GM12878 (cell line): ENCODE measurements at regions not wholly inside any gene's neighbourhood (a gene's known extent, or its start where the extent isn't known, plus 50 kb on each side); places are given as distances from the start of the nearest gene placed in this dataset.

Experiments used
- ATAC-seq: fragments of 200-7000 bp; cut with Tn5 transposase; 3 replicates; pipeline ENCODE4 v1.9.1; 2020; ENCODE audit warnings: mild to moderate bottlenecking, moderate library complexity
- BruUV-seq: library from RNA; stranded (reverse); fragments of 400-500 nt; replicated peaks from 2 replicates; lab custom pipeline; 2021; lab: Mats Ljungman, UMichigan
- CTCF ChIA-PET: fragments of 300-600 bp; sonication (Branson Sonifier 250); formaldehyde crosslinking; extraction: SDS; loops from one replicate; lab custom pipeline; 2021; ENCODE audit warnings: inconsistent platforms; lab: Yijun Ruan, JAX
- POLR2A ChIA-PET: fragments of 350-600 bp; formaldehyde crosslinking; extraction: SDS; loops from one replicate; lab custom pipeline; 2021; ENCODE audit warnings: inconsistent platforms; lab: Charles Lee
- RAD21 ChIA-PET: fragments of 300-600 bp; sonication (Branson Sonifier 250); formaldehyde crosslinking; loops from one replicate; lab custom pipeline; 2023; ENCODE audit warnings: antibody characterized with exemption; ENCODE audit not compliant: unreplicated experiment; lab: Charles Lee
- SMC1A ChIA-PET: fragments of 300-600 bp; sonication (Branson Sonifier 250); formaldehyde crosslinking; loops from one replicate; lab custom pipeline; 2023; ENCODE audit not compliant: unreplicated experiment, uncharacterized antibody; lab: Charles Lee
- DNase-seq: peaks from one replicate; pipeline ENCODE4 v3.0.0-alpha.2; 2011; ENCODE audit warnings: low read depth, low spot score
- FAIRE-seq: peaks from 3 replicates; lab custom pipeline; 2011; peaks lifted over from hg19 to GRCh38; lab: Jason Lieb, UNC
- H2AFZ ChIP-seq: 2 replicates; pipeline ENCODE4 v1.6.0; 2011; ENCODE audit warnings: low read depth, low read length, control low read depth; ENCODE audit not compliant: control insufficient read depth
- H3K27ac ChIP-seq: 2 replicates; pipeline ENCODE4 v1.5.1; 2011; ENCODE audit warnings: control low read depth; ENCODE audit not compliant: control insufficient read depth, insufficient read depth
- H3K27me3 ChIP-seq, 2 experiments: replicated peaks in 1 of 2; 2 replicates each; pipeline versions ENCODE4 v1.6.0 to v1.6.1; 2011; ENCODE audit warnings: low read length in 1 of 2; ENCODE audit not compliant: control insufficient read depth in 2 of 2, insufficient read depth in 2 of 2
- H3K36me3 ChIP-seq, 2 experiments: 2 replicates each; pipeline ENCODE4 v1.5.1; 2011; ENCODE audit warnings: low read length in 1 of 2; ENCODE audit not compliant: control insufficient read depth in 2 of 2, insufficient read depth in 2 of 2
- H3K4me1 ChIP-seq: 2 replicates; pipeline ENCODE4 v1.6.1; 2011; ENCODE audit warnings: mild to moderate bottlenecking, low read length, moderate library complexity, mixed read lengths; ENCODE audit not compliant: control insufficient read depth, insufficient read depth
- H3K4me2 ChIP-seq: 2 replicates; pipeline ENCODE4 v1.6.0; 2011; ENCODE audit warnings: control low read depth; ENCODE audit not compliant: control insufficient read depth, insufficient read depth
- H3K4me3 ChIP-seq: fragments of 200-600 bp; sonication (generic); 2 replicates; pipeline ENCODE4 v1.5.1; 2016
- H3K79me2 ChIP-seq: 2 replicates; pipeline ENCODE4 v1.6.0; 2011; ENCODE audit warnings: low read length; ENCODE audit not compliant: control insufficient read depth, insufficient read depth
- H3K9ac ChIP-seq: 2 replicates; pipeline ENCODE4 v1.8.0; 2011; ENCODE audit warnings: low read length, control low read depth, mixed read lengths; ENCODE audit not compliant: control insufficient read depth, insufficient read depth
- H3K9me3 ChIP-seq: replicated peaks from 3 replicates; pipeline ENCODE4 v1.5.1; 2011; ENCODE audit warnings: mild to moderate bottlenecking, low read length; ENCODE audit not compliant: control insufficient read depth, insufficient read depth
- H4K20me1 ChIP-seq: 2 replicates; pipeline ENCODE4 v1.6.0; 2011; ENCODE audit not compliant: control insufficient read depth, insufficient read depth
- BACH1 ChIP-seq: fragments of 450-650 bp; IDR thresholded peaks from 2 replicates; pipeline ENCODE4 v1.6.1; 2017; ENCODE audit warnings: mild to moderate bottlenecking, borderline replicate concordance
- CEBPB ChIP-seq, 2 experiments: fragments of 150-350 bp in 1 of 2; IDR thresholded peaks; 2 replicates each; pipeline ENCODE4 v1.6.1; 2012 to 2014; ENCODE audit warnings: low read depth in 2 of 2, low read length in 2 of 2, borderline replicate concordance in 1 of 2, inconsistent platforms in 1 of 2
- CHD1 ChIP-seq: IDR thresholded peaks from 2 replicates; pipeline ENCODE4 v1.6.1; 2012; ENCODE audit warnings: low read depth, low read length, improper control_type of control experiment
- JUNB ChIP-seq: IDR thresholded peaks from 2 replicates; pipeline ENCODE4 v1.6.1; 2016; ENCODE audit warnings: antibody characterized with exemption, mild to moderate bottlenecking
- JUND ChIP-seq: IDR thresholded peaks from 2 replicates; pipeline ENCODE4 v1.6.1; 2012; ENCODE audit warnings: low read depth, mild to moderate bottlenecking, low read length, improper control_type of control experiment, moderate library complexity
- KDM1A ChIP-seq: fragments of 200-600 bp; sonication (generic); IDR thresholded peaks from 2 replicates; pipeline ENCODE4 v1.6.1; 2016; ENCODE audit warnings: borderline replicate concordance
- MTA2 ChIP-seq: fragments of 450-650 bp; IDR thresholded peaks from 2 replicates; pipeline ENCODE4 v1.6.1; 2016; ENCODE audit warnings: low read depth, mild to moderate bottlenecking, moderate library complexity
- NBN ChIP-seq: fragments of 450-650 bp; IDR thresholded peaks from 2 replicates; pipeline ENCODE4 v1.6.1; 2016
- POLR2AphosphoS5 ChIP-seq: IDR thresholded peaks from 2 replicates; pipeline ENCODE4 v1.6.1; 2011; ENCODE audit warnings: mild to moderate bottlenecking, low read length, inconsistent platforms
- RELA ChIP-seq: fragments of 450-650 bp; IDR thresholded peaks from 2 replicates; pipeline ENCODE4 v1.8.0; 2014; ENCODE audit warnings: borderline replicate concordance; ENCODE audit not compliant: partially characterized antibody
- STAT1 ChIP-seq: fragments of 450-650 bp; conservative IDR thresholded peaks from 2 replicates; pipeline ENCODE4 v1.6.1; 2014; ENCODE audit warnings: antibody characterized with exemption, mild to moderate bottlenecking
- TARDBP ChIP-seq: IDR thresholded peaks from 2 replicates; pipeline ENCODE4 v1.6.1; 2016; ENCODE audit warnings: borderline replicate concordance
- YBX1 ChIP-seq: fragments of 450-650 bp; IDR thresholded peaks from 2 replicates; pipeline ENCODE4 v1.6.1; 2016; ENCODE audit warnings: antibody characterized with exemption
- ZZZ3 ChIP-seq: IDR thresholded peaks from 2 replicates; pipeline ENCODE4 v1.6.1; 2011; ENCODE audit warnings: low read depth; ENCODE audit not compliant: control insufficient read depth, insufficient read length
- WGBS: methylation state at CpG from one replicate; pipeline ENCODE4 v1.1.6; 2016; ENCODE audit warnings: low lambda C conversion rate; ENCODE audit not compliant: insufficient replicate concordance, insufficient coverage; ENCODE audit errors: missing lambda C conversion rate; 5-methylcytosine and 5-hydroxymethylcytosine counted together
- in situ Hi-C: fragments of 300-500 bp; cut with MboI; formaldehyde crosslinking; loops from 9 replicates; pipeline ENCODE4 v1.14.3; 2018; ENCODE audit warnings: mixed read lengths
- intact Hi-C: fragments of 100-400 bp; cut with micrococcal nuclease; formaldehyde crosslinking; loops from one replicate; pipeline ENCODE4 v1.14.2; 2022; ENCODE audit not compliant: unreplicated experiment

DNA sequence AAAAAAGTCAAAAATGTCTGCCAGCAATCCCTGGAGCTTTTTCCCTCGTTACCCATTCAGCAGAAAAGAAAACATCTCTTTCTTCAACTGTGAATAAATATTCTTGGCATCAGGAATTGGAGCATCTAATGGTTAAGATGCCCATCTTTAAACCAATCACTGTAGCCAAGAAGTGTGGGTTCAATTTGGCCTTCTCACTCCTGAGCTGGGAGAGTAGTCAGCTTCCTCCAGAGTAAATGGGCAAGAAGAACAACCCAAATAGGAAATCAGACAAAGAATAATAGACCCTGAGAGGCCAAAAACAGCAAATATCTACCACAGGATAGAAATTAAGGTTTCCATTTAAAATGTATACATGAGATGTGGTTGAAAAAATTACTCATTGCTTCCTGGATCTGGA lies 508.0 kb upstream of the MDFIC2 start:
- 0% methylated on average over 1 of the region's 1 CpG for WGBS
- ChIA-PET SMC1A (interaction anchor here (1.5 kb wide), 1 partner anchor 158 kb away, joined by 3 read pairs; no protein-coding TSS in a partner anchor), POLR2A (no interaction called here), RAD21 (no interaction called here), CTCF (interaction anchor here (0.7 kb wide), 1 partner anchor 69 kb away, joined by 5 read pairs; no protein-coding TSS in a partner anchor)
- H4K20me1 ChIP-seq: no peaks in the 10 kb centered on the region
- no peak overlapping the region for H2AFZ ChIP-seq
- H3K79me2 ChIP-seq: no peaks in the 10 kb centered on the region
- H3K4me2 ChIP-seq: no peak overlapping the region
- no TSS peak for BruUV-seq
- H3K36me3 ChIP-seq: no peaks in the 10 kb centered on the region
- no peak for DNase-seq
- intact Hi-C loops (no loop called here), in situ Hi-C loops (no loop called here)
- no peak for FAIRE-seq
- H3K27me3 ChIP-seq: no peaks in the 10 kb centered on the region
- no peak overlapping the region for H3K27ac ChIP-seq
- no peaks in the 10 kb centered on the region for H3K4me1 ChIP-seq
- ATAC-seq: no peak
- TF ChIP-seq BACH1: no peak
- TF ChIP-seq NBN: no peak
- no peak for TF ChIP-seq CEBPB (IDR thresholded peaks at IDR 0.05; ENCODE audit: borderline replicate concordance in 1 of 2, low read depth in 2 of 2, low read length in 2 of 2)
- no peak for TF ChIP-seq MTA2
- TF ChIP-seq RELA: no peak
- TF ChIP-seq JUNB: no peak
- no peak for TF ChIP-seq ZZZ3
- no peak for TF ChIP-seq TARDBP
- no peak overlapping the region for H3K4me3 ChIP-seq
- no peaks in the 10 kb centered on the region for H3K9me3 ChIP-seq
- H3K9ac ChIP-seq: no peak overlapping the region

DNA sequence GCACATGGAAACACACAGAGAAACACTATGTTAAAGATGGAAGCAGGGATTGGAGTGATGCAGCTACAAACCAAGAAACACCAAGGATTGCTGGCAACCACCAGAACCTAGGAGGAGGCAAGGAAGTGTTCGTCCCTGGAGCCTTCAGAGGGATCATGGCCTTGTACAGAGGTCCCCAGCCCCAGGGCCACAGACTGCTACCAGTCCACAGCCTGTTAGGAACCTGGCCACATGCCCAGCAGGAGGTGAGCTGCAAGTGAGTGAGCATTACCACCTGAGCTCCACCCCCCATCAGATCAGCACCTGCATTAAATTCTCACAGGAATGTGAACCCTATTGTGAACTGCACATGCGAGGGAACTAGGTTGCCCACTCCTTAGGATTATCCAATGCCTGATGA lies 505.7 kb upstream of the MDFIC2 start:
- intact Hi-C loops (no loop called here), in situ Hi-C loops (no loop called here)
- no peak overlapping the region for H3K4me2 ChIP-seq
- no peaks in the 10 kb centered on the region for H3K36me3 ChIP-seq
- ChIA-PET SMC1A (no interaction called here), RAD21 (no interaction called here), POLR2A (no interaction called here), CTCF (no interaction called here)
- no peaks in the 10 kb centered on the region for H3K79me2 ChIP-seq
- BruUV-seq: no TSS peak
- DNase-seq (no peak), ATAC-seq (no peak), FAIRE-seq (no peak)
- H3K27ac ChIP-seq: no peak overlapping the region
- H3K27me3 ChIP-seq: no peaks in the 10 kb centered on the region
- H3K4me1 ChIP-seq: no peaks in the 10 kb centered on the region
- no peaks in the 10 kb centered on the region for H3K9me3 ChIP-seq
- H2AFZ ChIP-seq: no peak overlapping the region
- no peak overlapping the region for H3K9ac ChIP-seq
- no peaks in the 10 kb centered on the region for H4K20me1 ChIP-seq
- TF ChIP-seq JUND (no peak), STAT1 (no peak), POLR2AphosphoS5 (no peak), YBX1 (no peak), KDM1A (no peak), CHD1 (no peak), NBN (no peak)
- no peak overlapping the region for H3K4me3 ChIP-seq
- 4% methylated on average over 2 of the region's 2 CpGs for WGBS
